ENCODE measurements at regions not wholly inside any gene's neighbourhood (a gene's known extent, or its start where the extent isn't known, plus 50 kb on each side); places are given as distances from the start of the nearest gene placed in this dataset.

DNA sequence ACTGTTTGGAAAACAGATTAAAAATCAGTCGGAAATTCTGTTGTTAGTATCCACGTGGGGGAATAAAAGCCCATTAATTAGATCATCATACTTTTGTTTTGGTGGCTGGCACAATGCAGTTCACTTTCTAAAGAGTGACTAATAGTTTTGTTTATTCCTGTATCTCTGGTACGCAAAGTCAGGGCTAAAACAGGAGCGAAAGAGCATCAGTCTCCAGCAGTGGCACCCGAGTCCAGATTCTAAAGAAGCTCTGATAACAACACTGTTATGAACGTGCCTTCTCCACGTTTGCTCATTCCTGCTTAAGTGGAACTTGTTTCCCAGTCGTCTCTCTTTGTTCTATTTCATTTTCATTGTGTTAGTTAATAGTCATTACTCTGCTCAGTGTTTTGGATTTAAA, 69.6 kb downstream of the HSPA13 start:
- TF ChIP-seq EZH2 (IDR thresholded peaks at IDR 0.05; ENCODE audit: borderline replicate concordance, insufficient read depth, low read length, poor library complexity, severe bottlenecking) (no peak), RAD21 (conservative IDR thresholded peaks at IDR 0.05) (no peak), EP300 (conservative IDR thresholded peaks at IDR 0.05; ENCODE audit: poor library complexity, severe bottlenecking) (no peak), TAF1 (IDR thresholded peaks at IDR 0.05; ENCODE audit: low read depth) (no peak), REST (IDR thresholded peaks at IDR 0.05; ENCODE audit: borderline replicate concordance) (no peak), SMC3 (conservative IDR thresholded peaks at IDR 0.05; ENCODE audit: poor library complexity) (no peak), POLR2AphosphoS5 (IDR thresholded peaks at IDR 0.05) (no peak), MXI1 (conservative IDR thresholded peaks at IDR 0.05; ENCODE audit: poor library complexity, severe bottlenecking) (no peak)
- TF ChIP-seq, protein P1, sequence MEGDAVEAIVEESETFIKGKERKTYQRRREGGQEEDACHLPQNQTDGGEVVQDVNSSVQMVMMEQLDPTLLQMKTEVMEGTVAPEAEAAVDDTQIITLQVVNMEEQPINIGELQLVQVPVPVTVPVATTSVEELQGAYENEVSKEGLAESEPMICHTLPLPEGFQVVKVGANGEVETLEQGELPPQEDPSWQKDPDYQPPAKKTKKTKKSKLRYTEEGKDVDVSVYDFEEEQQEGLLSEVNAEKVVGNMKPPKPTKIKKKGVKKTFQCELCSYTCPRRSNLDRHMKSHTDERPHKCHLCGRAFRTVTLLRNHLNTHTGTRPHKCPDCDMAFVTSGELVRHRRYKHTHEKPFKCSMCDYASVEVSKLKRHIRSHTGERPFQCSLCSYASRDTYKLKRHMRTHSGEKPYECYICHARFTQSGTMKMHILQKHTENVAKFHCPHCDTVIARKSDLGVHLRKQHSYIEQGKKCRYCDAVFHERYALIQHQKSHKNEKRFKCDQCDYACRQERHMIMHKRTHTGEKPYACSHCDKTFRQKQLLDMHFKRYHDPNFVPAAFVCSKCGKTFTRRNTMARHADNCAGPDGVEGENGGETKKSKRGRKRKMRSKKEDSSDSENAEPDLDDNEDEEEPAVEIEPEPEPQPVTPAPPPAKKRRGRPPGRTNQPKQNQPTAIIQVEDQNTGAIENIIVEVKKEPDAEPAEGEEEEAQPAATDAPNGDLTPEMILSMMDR (IDR thresholded peaks at IDR 0.05; ENCODE audit: poor library complexity, severe bottlenecking), result no peak
- Histone ChIP-seq H3K4me3 (ENCODE audit: low read length) (no peak overlapping the region), H3K79me2 (replicated peaks; ENCODE audit: insufficient read depth, low read length) (no peaks in the 10 kb centered on the region), H2AFZ (ENCODE audit: low read depth, low read length) (no peak overlapping the region), H4K20me1 (ENCODE audit: insufficient read depth) (no peaks in the 10 kb centered on the region), H3K27ac (ENCODE audit: low read length) (no peak overlapping the region), H3K4me2 (ENCODE audit: low read length) (no peak overlapping the region), H3K9me2 (ENCODE audit: insufficient read depth, low read length) (no peaks in the 10 kb centered on the region), H3K9me3 (ENCODE audit: low read length) (peaks cover 3% of the 10 kb centered on the region), H3F3A (ENCODE audit: insufficient read depth, low read length, poor library complexity, severe bottlenecking) (no peaks in the 10 kb centered on the region), H3K27me3 (ENCODE audit: insufficient read depth, low read depth, low read length) (no peaks in the 10 kb centered on the region), H3K36me3 (ENCODE audit: insufficient read depth, low read length) (no peaks in the 10 kb centered on the region), H3K9ac (ENCODE audit: low read length) (no peak overlapping the region)

DNA sequence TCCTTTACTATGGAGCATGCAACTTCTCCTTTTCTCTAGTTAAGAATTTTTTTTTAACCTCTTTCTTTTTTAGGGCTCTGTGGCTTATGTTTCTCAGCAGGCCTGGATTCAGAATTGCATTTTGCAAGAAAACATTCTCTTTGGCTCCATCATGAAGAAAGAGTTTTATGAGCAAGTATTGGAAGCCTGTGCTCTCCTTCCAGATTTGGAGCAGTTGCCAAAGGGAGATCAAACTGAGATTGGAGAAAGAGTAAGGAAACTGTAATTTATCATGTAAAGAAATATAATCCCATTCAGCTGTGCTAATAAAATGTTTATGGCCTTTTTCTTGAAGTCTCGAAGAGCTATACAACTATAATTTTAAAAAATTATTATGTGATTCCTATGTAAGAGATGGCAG, 70.1 kb downstream of the HSPA13 start:
- no peak overlapping the region for H3K4me2 ChIP-seq (ENCODE audit: low read length)
- peaks cover 3% of the 10 kb centered on the region for H3K9me3 ChIP-seq (ENCODE audit: low read length)
- TF ChIP-seq REST (IDR thresholded peaks at IDR 0.05; ENCODE audit: borderline replicate concordance) (no peak), EZH2 (IDR thresholded peaks at IDR 0.05; ENCODE audit: borderline replicate concordance, insufficient read depth, low read length, poor library complexity, severe bottlenecking) (no peak), MXI1 (conservative IDR thresholded peaks at IDR 0.05; ENCODE audit: poor library complexity, severe bottlenecking) (no peak), SMC3 (conservative IDR thresholded peaks at IDR 0.05; ENCODE audit: poor library complexity) (no peak), RAD21 (conservative IDR thresholded peaks at IDR 0.05) (no peak), POLR2AphosphoS5 (IDR thresholded peaks at IDR 0.05) (no peak), TAF1 (IDR thresholded peaks at IDR 0.05; ENCODE audit: low read depth) (no peak), EP300 (conservative IDR thresholded peaks at IDR 0.05; ENCODE audit: poor library complexity, severe bottlenecking) (no peak)
- TF ChIP-seq, protein P1 (IDR thresholded peaks at IDR 0.05; ENCODE audit: poor library complexity, severe bottlenecking), result no peak
- H3K9me2 ChIP-seq (ENCODE audit: insufficient read depth, low read length), result no peaks in the 10 kb centered on the region
- H3K9ac ChIP-seq (ENCODE audit: low read length), result no peak overlapping the region
- no peaks in the 10 kb centered on the region for H3F3A ChIP-seq (ENCODE audit: insufficient read depth, low read length, poor library complexity, severe bottlenecking)
- no peak overlapping the region for H3K4me3 ChIP-seq (ENCODE audit: low read length)
- no peaks in the 10 kb centered on the region for H3K36me3 ChIP-seq (ENCODE audit: insufficient read depth, low read length)
- H3K27me3 ChIP-seq (ENCODE audit: insufficient read depth, low read depth, low read length), result no peaks in the 10 kb centered on the region
- H3K79me2 ChIP-seq (replicated peaks; ENCODE audit: insufficient read depth, low read length), result no peaks in the 10 kb centered on the region
- H2AFZ ChIP-seq (ENCODE audit: low read depth, low read length), result no peak overlapping the region
- no peak overlapping the region for H3K27ac ChIP-seq (ENCODE audit: low read length)
- no peaks in the 10 kb centered on the region for H4K20me1 ChIP-seq (ENCODE audit: insufficient read depth)

Data from neural cell (in vitro differentiated cells).